ENCODE measurements at regions not wholly inside any gene's neighbourhood (a gene's known extent, or its start where the extent isn't known, plus 50 kb on each side); places are given as distances from the start of the nearest gene placed in this dataset.

DNA sequence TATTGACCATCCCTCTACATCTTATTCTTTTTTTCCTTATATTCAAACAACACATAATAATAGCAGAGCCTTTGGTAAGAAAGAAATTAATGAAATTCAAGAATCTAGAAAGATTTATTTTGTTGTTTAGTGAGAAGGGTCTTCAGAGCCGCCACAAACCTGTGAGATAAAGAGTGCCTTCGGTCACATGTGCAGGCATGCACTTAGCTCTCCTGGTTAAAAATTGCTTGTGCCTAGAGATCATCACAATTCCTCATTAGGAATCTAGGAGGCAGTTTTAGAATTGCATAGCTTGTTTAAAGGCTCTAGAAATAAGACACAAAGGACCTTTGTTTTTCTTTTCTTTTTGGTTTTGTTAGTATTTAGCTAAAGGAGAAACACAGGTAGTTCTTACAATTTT, 1948.4 kb upstream of the IGFBP7 start:
- Histone ChIP-seq H3K4me1 (no peaks in the 10 kb centered on the region), H3K9me3 (no peaks in the 10 kb centered on the region), H3K27ac (no peak overlapping the region), H3K4me3 (no peak overlapping the region), H3K36me3 (no peaks in the 10 kb centered on the region), H3K27me3 (no peaks in the 10 kb centered on the region)
- no peak for TF ChIP-seq CTCF (IDR thresholded peaks at IDR 0.05)
- ATAC-seq: no peak
- intact Hi-C loops (cut with DNase I): no loop called here
- no peak for DNase-seq

DNA sequence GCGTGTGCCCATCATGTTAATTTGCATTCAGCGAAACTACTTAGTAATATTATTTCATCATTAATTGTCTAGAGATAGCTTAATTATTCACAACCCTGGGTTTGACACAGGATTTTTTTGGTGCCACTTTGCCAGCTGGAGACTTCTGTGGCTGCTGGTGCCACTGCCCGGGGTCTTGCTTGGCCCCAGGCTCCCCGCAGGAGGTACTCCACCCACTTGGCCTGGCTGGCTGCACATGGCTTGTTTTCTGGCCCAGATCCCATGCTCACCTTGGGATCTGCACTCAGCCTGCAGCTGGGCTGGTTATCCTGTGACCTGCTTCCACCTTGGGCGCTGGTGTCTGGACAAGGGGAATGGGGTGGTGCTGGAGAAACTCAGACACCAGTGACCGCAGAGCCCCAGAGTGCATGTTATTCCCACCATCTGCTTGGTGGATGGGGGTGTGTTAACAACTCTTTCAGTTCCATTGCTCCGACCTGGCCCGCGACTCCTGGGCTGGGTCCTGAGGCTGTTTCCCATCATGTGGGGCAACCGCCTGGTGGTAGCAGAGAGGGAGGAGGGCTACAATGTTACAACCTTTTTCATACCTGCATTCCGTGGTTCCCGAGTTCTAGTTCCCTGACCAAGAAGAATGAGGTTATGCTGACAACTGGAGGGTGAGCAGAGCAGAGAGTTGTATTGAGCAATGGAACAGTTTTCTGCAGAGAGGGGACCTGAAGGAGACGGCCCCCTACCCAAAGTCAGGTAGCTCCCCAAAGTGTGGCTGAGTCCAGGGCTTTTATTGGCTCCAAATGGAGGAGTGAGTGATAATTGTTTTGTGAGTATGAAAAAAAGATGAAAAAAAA, 1950.0 kb upstream of the IGFBP7 start:
- no peaks in the 10 kb centered on the region for H3K9me3 ChIP-seq
- no peak for TF ChIP-seq CTCF (IDR thresholded peaks at IDR 0.05)
- no peak overlapping the region for H3K4me3 ChIP-seq
- no peaks in the 10 kb centered on the region for H3K36me3 ChIP-seq
- no peaks in the 10 kb centered on the region for H3K27me3 ChIP-seq
- DNase-seq: peak; percentile 45
- H3K4me1 ChIP-seq: no peaks in the 10 kb centered on the region
- no peak for ATAC-seq
- intact Hi-C loops (cut with DNase I): no loop called here
- no peak overlapping the region for H3K27ac ChIP-seq

DNA sequence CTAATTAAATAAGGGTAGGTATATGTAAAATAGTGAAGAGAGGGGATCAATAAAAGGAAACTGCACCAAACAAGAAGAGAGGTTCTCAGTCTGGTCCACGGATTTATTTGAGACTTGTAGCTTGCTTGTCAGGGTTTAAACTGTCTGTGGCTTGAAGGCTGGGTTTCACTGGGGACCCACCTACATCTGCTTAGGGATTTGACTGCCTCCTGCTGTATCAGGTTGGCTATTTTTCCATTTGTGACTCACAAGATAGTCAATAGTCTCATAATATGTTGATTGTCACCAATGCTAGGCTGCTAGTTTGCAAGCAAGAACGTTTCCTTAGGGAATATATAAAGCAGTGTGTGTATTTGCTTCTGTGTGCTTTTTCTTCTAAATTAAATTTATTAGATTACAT, 1950.7 kb upstream of the IGFBP7 start:
- Histone ChIP-seq H3K9me3 (no peaks in the 10 kb centered on the region), H3K36me3 (no peaks in the 10 kb centered on the region), H3K4me1 (no peaks in the 10 kb centered on the region), H3K27me3 (no peaks in the 10 kb centered on the region), H3K27ac (no peak overlapping the region), H3K4me3 (no peak overlapping the region)
- no peak for DNase-seq
- intact Hi-C loops (cut with DNase I): no loop called here
- TF ChIP-seq CTCF (IDR thresholded peaks at IDR 0.05): no peak
- no peak for ATAC-seq

GRCh38 chr4:59063015-59063720, 1953.0 kb upstream of the IGFBP7 start:
- Histone ChIP-seq H3K27ac (no peak overlapping the region), H3K4me1 (no peaks in the 10 kb centered on the region), H3K4me3 (no peak overlapping the region), H3K27me3 (no peaks in the 10 kb centered on the region), H3K36me3 (no peaks in the 10 kb centered on the region), H3K9me3 (no peaks in the 10 kb centered on the region)
- intact Hi-C loops (cut with DNase I): no loop called here
- no peak for DNase-seq
- no peak for ATAC-seq
- no peak for TF ChIP-seq CTCF (IDR thresholded peaks at IDR 0.05)

DNA sequence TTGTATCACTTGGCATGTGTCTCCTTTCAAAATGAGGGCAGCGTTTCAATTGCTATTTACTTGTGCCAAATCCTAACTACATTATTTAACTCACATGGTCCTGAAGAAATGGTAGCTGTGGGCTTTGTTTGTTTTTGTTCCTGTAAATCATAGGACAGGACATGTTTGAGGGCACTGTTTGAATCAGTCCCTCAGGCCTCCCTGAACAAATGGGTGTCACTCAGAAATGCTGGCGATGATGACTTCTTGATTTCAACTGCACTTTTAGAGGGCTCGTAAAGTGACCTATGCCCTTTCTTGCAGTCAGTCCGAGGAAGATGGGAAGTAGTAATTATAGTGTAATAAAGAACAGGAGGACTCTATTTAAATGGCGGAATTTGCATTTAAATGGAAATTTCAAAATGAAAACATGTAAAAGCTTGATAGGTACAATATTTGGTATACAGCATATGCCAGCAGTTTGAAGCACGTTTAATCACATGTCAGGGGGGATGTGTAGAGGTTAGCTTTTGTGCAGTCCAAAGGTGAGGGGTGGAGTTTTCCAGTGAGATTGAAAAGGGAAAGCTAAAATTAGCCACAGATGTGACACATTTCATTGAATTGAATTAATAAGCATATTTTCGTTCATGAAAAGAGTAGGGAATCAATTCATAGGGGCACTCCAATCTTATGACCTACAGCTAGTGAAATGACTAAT, 1958.7 kb upstream of the IGFBP7 start:
- no peak overlapping the region for H3K4me3 ChIP-seq
- H3K27ac ChIP-seq: no peak overlapping the region
- intact Hi-C loops (cut with DNase I): no loop called here
- no peak for TF ChIP-seq CTCF (IDR thresholded peaks at IDR 0.05)
- ATAC-seq: no peak
- no peaks in the 10 kb centered on the region for H3K4me1 ChIP-seq
- H3K27me3 ChIP-seq: no peaks in the 10 kb centered on the region
- DNase-seq: no peak
- H3K9me3 ChIP-seq: no peaks in the 10 kb centered on the region
- H3K36me3 ChIP-seq: no peaks in the 10 kb centered on the region
